Activated T-cell treated with anti-CD3 and anti-CD28 coated beads, Interleukin-2, amount 50 U/mL, for 24 hours (primary cell): ENCODE measurements at regions not wholly inside any gene's neighbourhood (a gene's known extent, or its start where the extent isn't known, plus 50 kb on each side); places are given as distances from the start of the nearest gene placed in this dataset.

Experiments used
- DNase-seq: peaks from one replicate; pipeline ENCODE4 v3.0.0-alpha.2; 2020
- H3K27ac Mint-ChIP-seq: 2 replicates; pipeline ENCODE4 v1.8.0; 2020; ENCODE audit warnings: mild to moderate bottlenecking, mixed read lengths
- H3K27me3 Mint-ChIP-seq: 2 replicates; pipeline ENCODE4 v1.8.0; 2020; ENCODE audit warnings: mixed read lengths
- H3K36me3 Mint-ChIP-seq: 2 replicates; pipeline ENCODE4 v1.8.0; 2020; ENCODE audit warnings: low read depth, mixed read lengths
- H3K4me1 Mint-ChIP-seq: 2 replicates; pipeline ENCODE4 v1.8.0; 2020; ENCODE audit warnings: low read depth, mixed read lengths
- H3K4me3 Mint-ChIP-seq: 2 replicates; pipeline ENCODE4 v1.8.0; 2020; ENCODE audit warnings: mild to moderate bottlenecking, moderate library complexity, mixed read lengths
- H3K9me3 Mint-ChIP-seq: 2 replicates; pipeline ENCODE4 v1.8.0; 2020; ENCODE audit warnings: mixed read lengths

DNA sequence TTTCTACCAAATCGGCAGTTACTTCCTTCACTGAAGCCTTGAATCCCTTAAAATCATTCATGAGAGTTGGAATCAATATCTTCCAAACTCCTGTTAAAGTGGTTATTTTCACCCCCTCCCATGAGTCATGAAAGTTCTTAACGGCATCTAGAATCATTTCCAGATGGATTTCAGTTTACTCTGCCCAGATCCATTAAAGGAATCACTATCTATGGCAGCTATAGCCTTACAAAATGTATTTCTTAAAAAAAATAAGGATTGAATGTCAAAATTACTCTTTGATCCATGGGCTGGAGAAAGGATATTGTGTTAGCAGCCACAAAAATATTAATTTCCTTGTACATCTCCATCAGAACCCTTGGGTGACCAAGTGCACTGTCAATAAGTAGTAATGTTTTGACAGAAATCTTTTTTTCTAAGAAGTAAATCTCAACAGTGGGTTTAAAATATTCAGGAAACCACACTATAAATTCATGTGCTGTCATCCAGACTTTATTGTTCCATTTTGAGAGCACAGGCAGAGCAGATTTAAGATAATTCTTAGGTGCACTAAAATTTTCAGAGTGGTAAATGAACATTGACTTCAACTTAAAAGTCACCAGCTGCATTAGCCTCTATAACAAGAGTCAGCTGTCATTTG is 767.7 kb downstream of the DTWD2 start:
- Mint-ChIP-seq H3K36me3 (no peaks in the 10 kb centered on the region), H3K9me3 (peaks cover 12% of the 10 kb centered on the region), H3K27me3 (no peaks in the 10 kb centered on the region), H3K27ac (no peak overlapping the region), H3K4me1 (no peaks in the 10 kb centered on the region), H3K4me3 (no peak overlapping the region)
- DNase-seq, result no peak

- Mint-ChIP-seq H3K4me1 (no peaks in the 10 kb centered on the region), H3K27ac (no peak overlapping the region), H3K9me3 (peaks cover 7% of the 10 kb centered on the region), H3K4me3 (no peak overlapping the region), H3K27me3 (no peaks in the 10 kb centered on the region), H3K36me3 (no peaks in the 10 kb centered on the region)
- DNase-seq, result no peak
These were observed 776.7 kb downstream of the DTWD2 start for GRCh38 chr5:118211606-118212005.

DNA sequence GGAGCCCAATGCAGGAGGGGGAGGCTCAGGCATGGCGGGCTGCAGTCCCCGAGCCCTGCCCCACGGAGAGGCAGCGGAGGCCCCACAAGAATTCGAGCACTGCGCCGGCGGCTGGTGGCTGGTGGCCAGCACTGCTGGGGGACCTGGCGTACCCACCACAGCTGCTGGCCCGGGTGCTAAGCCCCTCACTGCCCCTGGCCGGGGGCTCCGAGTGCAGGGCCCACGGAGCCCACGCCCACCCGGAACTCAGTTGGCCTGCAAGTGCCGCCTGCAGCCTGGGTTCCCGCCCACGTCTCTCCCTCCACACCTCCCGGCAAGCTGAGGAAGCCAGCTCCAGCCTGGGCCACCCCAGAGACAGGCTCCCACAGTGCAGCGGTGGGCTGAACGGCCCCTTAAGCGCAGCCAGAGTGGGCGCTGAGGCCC is 780.3 kb downstream of the DTWD2 start:
- Mint-ChIP-seq H3K4me3 (no peak overlapping the region), H3K4me1 (no peaks in the 10 kb centered on the region), H3K9me3 (peaks cover 11% of the 10 kb centered on the region), H3K27me3 (no peaks in the 10 kb centered on the region), H3K27ac (no peak overlapping the region), H3K36me3 (no peaks in the 10 kb centered on the region)
- no peak for DNase-seq

DNA sequence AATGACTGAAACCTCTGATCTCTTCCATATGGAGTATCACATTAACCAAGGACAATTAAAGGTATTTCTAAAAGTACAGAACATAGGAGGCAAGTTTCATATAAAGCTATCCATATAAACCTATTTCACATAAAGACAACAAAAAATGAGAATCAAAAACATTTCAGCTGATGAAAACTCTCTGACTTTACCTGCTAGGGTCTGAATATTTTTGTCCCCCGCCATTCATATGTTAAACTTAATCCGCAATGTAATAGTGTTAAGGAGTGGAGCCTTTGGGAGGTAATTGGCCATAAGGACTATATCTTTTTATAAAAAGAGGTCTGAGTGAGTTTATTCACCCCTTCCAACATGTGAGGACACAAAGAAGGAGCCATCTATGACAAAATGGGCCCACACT is 788.5 kb downstream of the DTWD2 start:
- Mint-ChIP-seq H3K4me1 (no peaks in the 10 kb centered on the region), H3K9me3 (peaks cover 8% of the 10 kb centered on the region), H3K27ac (no peak overlapping the region), H3K4me3 (no peak overlapping the region), H3K27me3 (no peaks in the 10 kb centered on the region), H3K36me3 (no peaks in the 10 kb centered on the region)
- no peak for DNase-seq

DNA sequence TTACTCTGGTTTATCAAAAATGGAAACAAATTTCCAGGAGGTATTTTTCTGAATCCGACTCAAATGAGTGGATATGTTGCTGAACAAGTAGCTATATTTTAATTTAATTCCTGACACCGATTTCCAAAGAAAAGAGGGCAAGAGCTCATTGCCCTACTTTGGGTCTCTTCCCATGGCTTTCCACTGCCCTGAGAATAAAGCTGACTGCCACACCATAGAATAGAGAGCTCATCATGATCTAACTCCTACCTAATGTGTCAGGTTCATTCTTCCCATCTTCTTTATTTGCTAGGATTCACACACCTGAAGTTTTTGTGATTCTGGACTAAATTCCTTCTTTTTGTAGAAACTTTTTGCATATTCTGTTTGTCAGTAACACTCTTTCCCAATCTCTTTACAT is 792.1 kb downstream of the DTWD2 start:
- no peak overlapping the region for H3K27ac Mint-ChIP-seq
- no peak for DNase-seq
- no peaks in the 10 kb centered on the region for H3K27me3 Mint-ChIP-seq
- no peaks in the 10 kb centered on the region for H3K36me3 Mint-ChIP-seq
- H3K4me3 Mint-ChIP-seq, result no peak overlapping the region
- peaks cover 4% of the 10 kb centered on the region for H3K9me3 Mint-ChIP-seq
- H3K4me1 Mint-ChIP-seq, result no peaks in the 10 kb centered on the region

DNA sequence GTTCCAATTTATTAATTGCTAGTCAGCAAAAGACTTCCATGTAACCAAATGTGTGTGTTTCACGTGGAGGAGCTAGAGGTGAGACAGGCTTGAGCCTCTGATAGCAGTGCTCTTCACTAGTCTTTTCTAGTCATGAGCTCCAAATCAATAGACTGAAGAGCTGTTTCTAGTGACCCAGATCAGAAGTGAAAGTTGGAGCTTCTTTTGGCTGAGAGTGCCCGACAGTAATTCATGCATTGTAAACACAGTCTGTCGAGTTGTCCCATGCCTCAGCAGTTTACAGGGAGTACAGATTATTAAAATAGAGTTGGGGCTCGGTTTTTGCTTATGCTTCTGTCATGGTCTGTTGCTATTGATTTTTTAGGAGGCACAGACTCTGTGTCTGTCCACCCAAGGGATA is 793.1 kb downstream of the DTWD2 start:
- peaks cover 4% of the 10 kb centered on the region for H3K9me3 Mint-ChIP-seq
- H3K4me3 Mint-ChIP-seq, result no peak overlapping the region
- no peaks in the 10 kb centered on the region for H3K36me3 Mint-ChIP-seq
- H3K27ac Mint-ChIP-seq, result no peak overlapping the region
- no peaks in the 10 kb centered on the region for H3K27me3 Mint-ChIP-seq
- H3K4me1 Mint-ChIP-seq, result no peaks in the 10 kb centered on the region
- no peak for DNase-seq

DNA sequence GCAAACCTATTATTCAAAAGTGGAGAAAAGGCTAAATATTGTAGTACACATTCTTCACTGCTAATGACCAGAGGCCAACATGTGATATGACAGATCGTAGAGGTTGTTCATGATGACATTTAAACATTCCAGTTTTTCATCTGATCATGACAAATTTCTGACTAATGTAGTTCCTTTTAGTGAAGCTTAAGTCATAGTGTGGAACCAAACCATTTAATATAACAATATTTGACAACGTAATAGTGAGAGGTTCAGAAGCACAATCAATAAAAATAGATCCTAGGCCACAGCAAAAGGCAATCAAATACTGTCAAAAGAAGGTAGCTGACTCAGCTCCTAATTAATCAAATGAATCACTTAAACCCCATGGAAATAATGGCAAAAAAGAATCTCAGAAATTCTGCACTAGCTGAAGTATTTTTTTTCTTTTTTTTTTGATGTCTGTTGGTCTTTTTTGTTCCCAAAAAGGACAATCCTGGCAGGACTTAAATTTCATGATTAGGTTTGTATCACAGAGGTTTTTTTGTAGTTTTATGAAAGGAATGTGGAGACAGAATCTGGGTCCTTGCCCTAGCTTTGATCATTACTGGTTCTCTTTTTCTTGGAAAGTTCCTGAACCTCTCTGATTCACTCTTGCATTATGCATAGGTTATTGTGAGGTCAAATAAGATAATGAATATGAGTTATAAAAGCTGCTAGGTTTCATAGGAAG is 795.0 kb downstream of the DTWD2 start:
- H3K27ac Mint-ChIP-seq, result no peak overlapping the region
- H3K4me1 Mint-ChIP-seq, result no peaks in the 10 kb centered on the region

DNA sequence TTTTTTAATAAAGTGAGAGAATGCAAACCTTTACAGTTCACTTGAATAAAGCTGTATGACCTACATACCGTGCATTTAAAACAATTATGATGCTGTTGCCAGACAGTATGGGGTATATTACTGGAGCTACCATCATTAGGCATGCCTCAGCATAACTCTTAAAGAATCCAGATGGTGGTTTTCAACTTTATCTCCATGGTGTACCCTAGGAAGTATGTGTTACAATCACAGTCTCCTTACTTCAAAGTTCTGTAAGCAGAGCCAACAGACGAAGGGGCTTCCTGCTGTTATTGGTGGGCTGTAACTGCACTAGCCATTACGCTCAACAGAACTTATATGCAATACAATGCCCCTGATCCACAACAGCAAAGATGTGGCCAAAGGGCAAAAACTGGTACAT is 803.3 kb downstream of the DTWD2 start:
- H3K27me3 Mint-ChIP-seq, result no peaks in the 10 kb centered on the region
- no peaks in the 10 kb centered on the region for H3K36me3 Mint-ChIP-seq
- no peaks in the 10 kb centered on the region for H3K4me1 Mint-ChIP-seq
- DNase-seq, result no peak
- peaks cover 7% of the 10 kb centered on the region for H3K9me3 Mint-ChIP-seq
- no peak overlapping the region for H3K4me3 Mint-ChIP-seq
- H3K27ac Mint-ChIP-seq, result no peak overlapping the region

More for the DNA sequence above, 795.0 kb downstream of the DTWD2 start:
- Mint-ChIP-seq H3K4me3 (no peak overlapping the region), H3K9me3 (peaks cover 9% of the 10 kb centered on the region), H3K27me3 (no peaks in the 10 kb centered on the region), H3K36me3 (no peaks in the 10 kb centered on the region)
- no peak for DNase-seq

- no peak for DNase-seq
- Mint-ChIP-seq H3K4me1 (no peaks in the 10 kb centered on the region), H3K36me3 (no peaks in the 10 kb centered on the region), H3K9me3 (peaks cover 4% of the 10 kb centered on the region), H3K4me3 (no peak overlapping the region), H3K27ac (no peak overlapping the region), H3K27me3 (no peaks in the 10 kb centered on the region)
These were observed 812.2 kb downstream of the DTWD2 start for GRCh38 chr5:118176146-118176545.

DNA sequence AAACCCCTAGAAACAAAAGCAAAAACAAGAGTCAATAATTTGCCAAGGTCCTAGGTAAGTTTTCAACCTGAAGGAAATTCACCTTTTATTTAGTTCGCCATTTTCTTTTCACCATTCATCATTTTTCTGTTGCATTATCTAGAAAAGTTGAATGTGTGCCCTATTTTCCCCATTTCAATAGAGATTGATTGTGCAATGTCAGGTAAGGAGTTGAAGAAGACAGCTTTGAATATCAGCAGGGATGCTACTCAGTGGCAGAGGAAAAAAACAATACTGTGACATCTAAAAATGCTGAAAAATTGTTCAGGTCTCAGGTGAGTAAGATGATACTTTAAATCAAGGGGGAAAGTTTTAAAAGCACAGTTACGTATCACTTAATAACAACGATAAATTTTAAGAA is 813.7 kb downstream of the DTWD2 start:
- H3K9me3 Mint-ChIP-seq, result peaks cover 4% of the 10 kb centered on the region
- H3K4me3 Mint-ChIP-seq, result no peak overlapping the region
- H3K27me3 Mint-ChIP-seq, result no peaks in the 10 kb centered on the region
- no peak for DNase-seq
- no peak overlapping the region for H3K27ac Mint-ChIP-seq
- no peaks in the 10 kb centered on the region for H3K4me1 Mint-ChIP-seq
- H3K36me3 Mint-ChIP-seq, result no peaks in the 10 kb centered on the region

DNA sequence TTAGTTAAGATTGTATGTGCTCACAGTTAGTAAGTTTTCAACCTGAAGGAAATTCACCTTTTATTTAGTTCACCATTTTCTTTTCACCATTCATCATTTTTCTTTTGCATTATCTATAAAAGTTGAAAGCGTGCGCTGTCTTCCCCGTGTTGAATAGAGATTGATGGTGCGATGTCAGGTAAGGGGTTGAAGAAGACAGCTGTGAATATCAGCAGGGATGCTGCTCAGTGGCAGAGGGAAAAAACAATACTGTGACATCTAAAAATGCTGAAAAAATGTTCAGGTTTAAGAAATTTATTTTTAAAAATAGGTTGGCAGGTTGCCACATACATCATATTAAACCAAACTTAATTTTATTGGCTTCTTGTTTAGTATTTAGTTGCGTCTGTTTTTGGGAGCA is 815.0 kb downstream of the DTWD2 start:
- no peak overlapping the region for H3K27ac Mint-ChIP-seq
- no peak overlapping the region for H3K4me3 Mint-ChIP-seq
- no peaks in the 10 kb centered on the region for H3K27me3 Mint-ChIP-seq
- H3K4me1 Mint-ChIP-seq, result no peaks in the 10 kb centered on the region
- peaks cover 4% of the 10 kb centered on the region for H3K9me3 Mint-ChIP-seq
- no peak for DNase-seq
- H3K36me3 Mint-ChIP-seq, result no peaks in the 10 kb centered on the region

- H3K27me3 Mint-ChIP-seq, result no peaks in the 10 kb centered on the region
- H3K4me3 Mint-ChIP-seq, result no peak overlapping the region
- H3K36me3 Mint-ChIP-seq, result no peaks in the 10 kb centered on the region
- H3K9me3 Mint-ChIP-seq, result no peaks in the 10 kb centered on the region
- DNase-seq, result no peak
- no peak overlapping the region for H3K27ac Mint-ChIP-seq
- H3K4me1 Mint-ChIP-seq, result no peaks in the 10 kb centered on the region
These were observed 822.7 kb downstream of the DTWD2 start for GRCh38 chr5:118165619-118166018.

DNA sequence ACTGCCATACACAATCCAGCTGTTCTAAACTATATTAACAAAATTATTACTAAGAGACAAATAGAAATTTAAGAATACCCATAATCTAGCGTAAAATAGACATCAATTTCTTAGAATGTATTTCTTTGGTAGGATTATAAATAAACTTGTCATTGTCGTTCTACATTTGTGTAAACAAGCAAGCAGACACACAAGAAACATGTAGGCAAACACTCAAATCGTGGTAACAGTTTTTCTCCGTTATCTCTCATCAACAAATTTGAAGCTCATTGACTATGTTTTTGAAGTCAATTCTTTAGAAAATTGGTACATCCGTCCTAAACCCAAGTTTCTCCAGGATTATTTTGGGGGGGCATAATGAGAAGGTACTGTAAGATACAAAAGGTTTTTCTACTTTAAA is 832.2 kb downstream of the DTWD2 start:
- Mint-ChIP-seq H3K27ac (no peak overlapping the region), H3K9me3 (peaks cover 7% of the 10 kb centered on the region), H3K4me1 (no peaks in the 10 kb centered on the region)

DNA sequence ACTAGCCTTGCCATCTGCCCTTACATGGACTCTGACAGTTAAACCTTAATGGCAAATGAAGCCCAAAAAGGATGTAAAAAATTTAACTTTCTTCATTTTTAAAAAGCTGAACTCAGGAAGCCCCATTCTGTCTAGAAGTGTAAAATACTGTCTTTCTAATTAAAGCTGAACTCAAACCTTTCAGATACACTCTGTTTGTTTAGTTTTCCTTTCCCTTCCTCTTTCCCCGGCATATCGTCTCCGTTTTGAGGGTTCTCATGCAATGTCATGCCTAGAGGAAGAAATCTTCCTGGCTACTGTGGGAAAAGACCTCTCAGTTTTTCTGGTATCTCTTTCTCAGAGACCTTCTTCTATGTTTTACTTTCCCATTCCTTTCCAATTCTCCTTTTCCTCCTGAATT is 841.5 kb downstream of the DTWD2 start:
- no peak overlapping the region for H3K27ac Mint-ChIP-seq
- H3K36me3 Mint-ChIP-seq, result no peaks in the 10 kb centered on the region
- no peak for DNase-seq
- peaks cover 13% of the 10 kb centered on the region for H3K9me3 Mint-ChIP-seq
- no peak overlapping the region for H3K4me3 Mint-ChIP-seq
- H3K27me3 Mint-ChIP-seq, result no peaks in the 10 kb centered on the region
- no peaks in the 10 kb centered on the region for H3K4me1 Mint-ChIP-seq

More for the DNA sequence above, 832.2 kb downstream of the DTWD2 start:
- no peak for DNase-seq
- H3K27me3 Mint-ChIP-seq, result no peaks in the 10 kb centered on the region
- H3K36me3 Mint-ChIP-seq, result no peaks in the 10 kb centered on the region
- no peak overlapping the region for H3K4me3 Mint-ChIP-seq

- DNase-seq, result no peak
- Mint-ChIP-seq H3K27me3 (no peaks in the 10 kb centered on the region), H3K9me3 (peaks cover 18% of the 10 kb centered on the region), H3K4me1 (no peaks in the 10 kb centered on the region), H3K27ac (no peak overlapping the region), H3K36me3 (no peaks in the 10 kb centered on the region), H3K4me3 (no peak overlapping the region)
These were observed 843.8 kb downstream of the DTWD2 start for GRCh38 chr5:118144540-118144939.
